ENCODE measurements at regions not wholly inside any gene's neighbourhood (a gene's known extent, or its start where the extent isn't known, plus 50 kb on each side); places are given as distances from the start of the nearest gene placed in this dataset.

GRCh38 chr14:65853407-65853955 lies 441.0 kb downstream of the FUT8 start:
- TF ChIP-seq CTCF (IDR thresholded peaks at IDR 0.05) = no peak
- DNase-seq (ENCODE audit: low spot score) = no peak
- ATAC-seq (ENCODE audit: low FRiP score) = no peak

- ATAC-seq (ENCODE audit: low FRiP score) (no peak), DNase-seq (ENCODE audit: low spot score) (no peak)
- TF ChIP-seq CTCF (IDR thresholded peaks at IDR 0.05) = no peak
These were observed 441.7 kb downstream of the FUT8 start for GRCh38 chr14:65854215-65854614.

- no peak for ATAC-seq (ENCODE audit: low FRiP score)
- DNase-seq (ENCODE audit: low spot score) = no peak
- no peak for TF ChIP-seq CTCF (IDR thresholded peaks at IDR 0.05)
These were observed 448.6 kb downstream of the FUT8 start for GRCh38 chr14:65860956-65861611.

GRCh38 chr14:65864549-65864948 lies 452.0 kb downstream of the FUT8 start:
- no peak for TF ChIP-seq CTCF (IDR thresholded peaks at IDR 0.05)
- ATAC-seq (ENCODE audit: low FRiP score) (no peak), DNase-seq (ENCODE audit: low spot score) (no peak)

GRCh38 chr14:65864984-65865383 lies 452.5 kb downstream of the FUT8 start:
- ATAC-seq (ENCODE audit: low FRiP score) (no peak), DNase-seq (ENCODE audit: low spot score) (no peak)
- TF ChIP-seq CTCF (IDR thresholded peaks at IDR 0.05) = no peak

- ATAC-seq (ENCODE audit: low FRiP score) (no peak), DNase-seq (ENCODE audit: low spot score) (no peak)
- TF ChIP-seq CTCF (IDR thresholded peaks at IDR 0.05) = no peak
These were observed 453.9 kb downstream of the FUT8 start for GRCh38 chr14:65866448-65866847.

- ATAC-seq (ENCODE audit: low FRiP score) (no peak), DNase-seq (ENCODE audit: low spot score) (no peak)
- no peak for TF ChIP-seq CTCF (IDR thresholded peaks at IDR 0.05)
These were observed 454.4 kb downstream of the FUT8 start for GRCh38 chr14:65866886-65867285.

Data from omental fat pad (tissue), 3 donors.